Kidney epithelial cell (primary cell): ENCODE measurements at regions not wholly inside any gene's neighbourhood (a gene's known extent, or its start where the extent isn't known, plus 50 kb on each side); places are given as distances from the start of the nearest gene placed in this dataset.

Experiments used
- DNase-seq: peaks from one replicate; pipeline ENCODE4 v3.0.0-alpha.2; 2010; ENCODE audit warnings: low read depth
- H3K27me3 ChIP-seq: 2 replicates; pipeline ENCODE4 v1.6.0; 2011; ENCODE audit warnings: low read length; ENCODE audit not compliant: control insufficient read depth, insufficient read depth
- H3K36me3 ChIP-seq: 2 replicates; pipeline ENCODE4 v1.5.1; 2011; ENCODE audit warnings: low read length; ENCODE audit not compliant: control insufficient read depth, insufficient read depth
- H3K4me3 ChIP-seq: 2 replicates; pipeline ENCODE4 v1.5.1; 2011; ENCODE audit warnings: low read depth, mild to moderate bottlenecking, control low read depth, low read length
- CTCF ChIP-seq: IDR thresholded peaks from 2 replicates; pipeline ENCODE4 v1.5.1; 2011; ENCODE audit warnings: mild to moderate bottlenecking, moderate library complexity, low read length, control low read depth, inconsistent platforms; ENCODE audit not compliant: insufficient read depth, poor library complexity, severe bottlenecking

- no peaks in the 10 kb centered on the region for H3K27me3 ChIP-seq
- no peak for DNase-seq
- no peak overlapping the region for H3K4me3 ChIP-seq
- H3K36me3 ChIP-seq = no peaks in the 10 kb centered on the region
- TF ChIP-seq CTCF = no peak
Observed at GRCh38 chr9:22809371-22809770, 362.7 kb downstream of the DMRTA1 start.

GRCh38 chr9:22813529-22813928 is 366.9 kb downstream of the DMRTA1 start:
- no peak for DNase-seq
- peak; percentile 21 for TF ChIP-seq CTCF
- Histone ChIP-seq H3K36me3 (no peaks in the 10 kb centered on the region), H3K4me3 (no peak overlapping the region), H3K27me3 (no peaks in the 10 kb centered on the region)

GRCh38 chr9:22815246-22815645 is 368.6 kb downstream of the DMRTA1 start:
- Histone ChIP-seq H3K27me3 (no peaks in the 10 kb centered on the region), H3K36me3 (no peaks in the 10 kb centered on the region), H3K4me3 (no peak overlapping the region)
- TF ChIP-seq CTCF = no peak
- no peak for DNase-seq

GRCh38 chr9:22817181-22817580 is 370.6 kb downstream of the DMRTA1 start:
- no peak for TF ChIP-seq CTCF
- Histone ChIP-seq H3K27me3 (no peaks in the 10 kb centered on the region), H3K4me3 (no peak overlapping the region), H3K36me3 (no peaks in the 10 kb centered on the region)
- peak; percentile 4 for DNase-seq

GRCh38 chr9:22829236-22829635 is 382.6 kb downstream of the DMRTA1 start:
- no peaks in the 10 kb centered on the region for H3K36me3 ChIP-seq
- no peak overlapping the region for H3K4me3 ChIP-seq
- no peak for DNase-seq

GRCh38 chr9:22838266-22838665 is 391.6 kb downstream of the DMRTA1 start:
- Histone ChIP-seq H3K27me3 (no peaks in the 10 kb centered on the region), H3K36me3 (no peaks in the 10 kb centered on the region), H3K4me3 (no peak overlapping the region)
- no peak for DNase-seq
- no peak for TF ChIP-seq CTCF

More at GRCh38 chr9:22829236-22829635, 382.6 kb downstream of the DMRTA1 start:
- no peaks in the 10 kb centered on the region for H3K27me3 ChIP-seq
- no peak for TF ChIP-seq CTCF
